ENCODE measurements at regions not wholly inside any gene's neighbourhood (a gene's known extent, or its start where the extent isn't known, plus 50 kb on each side); places are given as distances from the start of the nearest gene placed in this dataset.

- Histone ChIP-seq H3K27ac (ENCODE audit: control insufficient read depth, insufficient read depth, low read length) (no peak overlapping the region), H3K4me3 (ENCODE audit: control insufficient read depth in 2 of 3, extremely low read depth in 1 of 3, insufficient read depth in 2 of 3, low read depth in 1 of 3, low read length in 3 of 3) (no peak overlapping the region), H3K9me3 (ENCODE audit: control insufficient read depth, low read depth, low read length) (no peaks in the 10 kb centered on the region), H2AFZ (ENCODE audit: control insufficient read depth, low read length) (no peak overlapping the region), H3K4me1 (ENCODE audit: control insufficient read depth, extremely low read depth, insufficient read depth, low read length) (no peaks in the 10 kb centered on the region), H3K27me3 (ENCODE audit: control insufficient read depth, extremely low read depth, insufficient read depth, low read length) (no peaks in the 10 kb centered on the region), H3K4me2 (ENCODE audit: control insufficient read depth, extremely low read depth, insufficient read depth, low read depth, low read length) (no peak overlapping the region), H3K9me1 (ENCODE audit: control insufficient read depth, extremely low read depth, insufficient read depth, low read length) (no peaks in the 10 kb centered on the region), H3K79me2 (ENCODE audit: control insufficient read depth, insufficient read depth, low read length) (no peaks in the 10 kb centered on the region), H3K9ac (ENCODE audit: control insufficient read depth, extremely low read depth, insufficient read depth, low read length) (no peak overlapping the region), H3K36me3 (ENCODE audit: control insufficient read depth in 2 of 2, extremely low read depth in 1 of 2, insufficient read depth in 2 of 2, low read length in 2 of 2) (no peaks in the 10 kb centered on the region), H4K20me1 (ENCODE audit: control insufficient read depth, extremely low read depth, insufficient read depth, low read length) (no peaks in the 10 kb centered on the region)
- FAIRE-seq (no peak), DNase-seq (ENCODE audit: low read depth, low spot score) (no peak)
- dilution Hi-C loops (cut with MboI; ENCODE audit: extremely low pct_ligation_motif_present, low sequenced_read_pairs) = loop anchor here (10.0 kb wide), 1 partner anchor 442 kb away; the partner anchor contains the start of gene FOXF1
- no peak for TF ChIP-seq EZH2 (IDR thresholded peaks at IDR 0.05; ENCODE audit: low read length)
- no peak for TF ChIP-seq CTCF (optimal IDR thresholded peaks at IDR 0.05 in 1 of 3, IDR thresholded peaks at IDR 0.05 in 1 of 3, conservative IDR thresholded peaks at IDR 0.05 in 1 of 3; ENCODE audit: extremely low read depth in 1 of 3, insufficient read depth in 2 of 3, low read length in 3 of 3)
Observed at GRCh38 chr16:86073103-86073625, 174.2 kb downstream of the IRF8 start.

- no peak overlapping the region for H2AFZ ChIP-seq (ENCODE audit: control insufficient read depth, low read length)
- H3K4me3 ChIP-seq (ENCODE audit: control insufficient read depth in 2 of 3, extremely low read depth in 1 of 3, insufficient read depth in 2 of 3, low read depth in 1 of 3, low read length in 3 of 3) = no peak overlapping the region
- no peak overlapping the region for H3K9ac ChIP-seq (ENCODE audit: control insufficient read depth, extremely low read depth, insufficient read depth, low read length)
- no peaks in the 10 kb centered on the region for H3K9me1 ChIP-seq (ENCODE audit: control insufficient read depth, extremely low read depth, insufficient read depth, low read length)
- no peaks in the 10 kb centered on the region for H3K36me3 ChIP-seq (ENCODE audit: control insufficient read depth in 2 of 2, extremely low read depth in 1 of 2, insufficient read depth in 2 of 2, low read length in 2 of 2)
- FAIRE-seq (no peak), DNase-seq (ENCODE audit: low read depth, low spot score) (no peak)
- TF ChIP-seq CTCF (optimal IDR thresholded peaks at IDR 0.05 in 1 of 3, IDR thresholded peaks at IDR 0.05 in 1 of 3, conservative IDR thresholded peaks at IDR 0.05 in 1 of 3; ENCODE audit: extremely low read depth in 1 of 3, insufficient read depth in 2 of 3, low read length in 3 of 3) (no peak), EZH2 (IDR thresholded peaks at IDR 0.05; ENCODE audit: low read length) (no peak)
- no peak overlapping the region for H3K27ac ChIP-seq (ENCODE audit: control insufficient read depth, insufficient read depth, low read length)
- dilution Hi-C loops (cut with MboI; ENCODE audit: extremely low pct_ligation_motif_present, low sequenced_read_pairs) = loop anchor here (10.0 kb wide), 1 partner anchor 441 kb away; the partner anchor contains the start of gene FOXF1
- no peaks in the 10 kb centered on the region for H4K20me1 ChIP-seq (ENCODE audit: control insufficient read depth, extremely low read depth, insufficient read depth, low read length)
- no peaks in the 10 kb centered on the region for H3K27me3 ChIP-seq (ENCODE audit: control insufficient read depth, extremely low read depth, insufficient read depth, low read length)
- H3K9me3 ChIP-seq (ENCODE audit: control insufficient read depth, low read depth, low read length) = no peaks in the 10 kb centered on the region
- no peaks in the 10 kb centered on the region for H3K4me1 ChIP-seq (ENCODE audit: control insufficient read depth, extremely low read depth, insufficient read depth, low read length)
- H3K4me2 ChIP-seq (ENCODE audit: control insufficient read depth, extremely low read depth, insufficient read depth, low read depth, low read length) = no peak overlapping the region
- no peaks in the 10 kb centered on the region for H3K79me2 ChIP-seq (ENCODE audit: control insufficient read depth, insufficient read depth, low read length)
Observed at GRCh38 chr16:86073763-86074493, 175.0 kb downstream of the IRF8 start.

Data from keratinocyte (primary cell).